H9 (cell line): ENCODE measurements at regions not wholly inside any gene's neighbourhood (a gene's known extent, or its start where the extent isn't known, plus 50 kb on each side); places are given as distances from the start of the nearest gene placed in this dataset.

Experiments
- DNase-seq: peaks from one replicate; pipeline ENCODE4 v3.0.0-alpha.2; 2017
- H2AFZ ChIP-seq: one replicate; pipeline ENCODE4 v1.6.1; 2013; ENCODE audit warnings: mild to moderate bottlenecking, low read length, control low read depth, moderate library complexity
- H2AK5ac ChIP-seq: 2 replicates; pipeline ENCODE4 v1.6.1; 2013; ENCODE audit warnings: low read length, control low read depth, mixed read lengths; ENCODE audit not compliant: insufficient read length
- H2BK120ac ChIP-seq: one replicate; pipeline ENCODE4 v1.6.1; 2013; ENCODE audit warnings: low read depth, mild to moderate bottlenecking, low read length, control low read depth, inconsistent platforms; ENCODE audit not compliant: poor library complexity, severe bottlenecking
- H2BK12ac ChIP-seq: 2 replicates; pipeline ENCODE4 v1.6.1; 2013; ENCODE audit warnings: low read length, control low read depth, mixed read lengths, low read depth; ENCODE audit not compliant: insufficient read length
- H2BK15ac ChIP-seq: 2 replicates; pipeline ENCODE4 v1.6.1; 2013; ENCODE audit warnings: low read depth, low read length, control low read depth
- H2BK20ac ChIP-seq: one replicate; pipeline ENCODE4 v1.6.1; 2013; ENCODE audit warnings: low read depth, mild to moderate bottlenecking, low read length, control low read depth, inconsistent platforms; ENCODE audit not compliant: poor library complexity, severe bottlenecking
- H2BK5ac ChIP-seq: 2 replicates; pipeline ENCODE4 v1.6.1; 2013; ENCODE audit warnings: low read length, control low read depth, mixed read lengths; ENCODE audit not compliant: insufficient read length
- H3K14ac ChIP-seq: 2 replicates; pipeline ENCODE4 v1.6.1; 2013; ENCODE audit warnings: low read length, control low read depth; ENCODE audit not compliant: insufficient read depth
- H3K18ac ChIP-seq: 2 replicates; pipeline ENCODE4 v1.6.1; 2013; ENCODE audit warnings: low read depth, mild to moderate bottlenecking, mixed read lengths, low read length, control low read depth; ENCODE audit not compliant: insufficient read length
- H3K23ac ChIP-seq: 2 replicates; pipeline ENCODE4 v1.6.1; 2013; ENCODE audit warnings: low read length, control low read depth, mixed read lengths, low read depth; ENCODE audit not compliant: insufficient read length
- H3K23me2 ChIP-seq: 2 replicates; pipeline ENCODE4 v1.6.1; 2013; ENCODE audit warnings: low read depth, mild to moderate bottlenecking, mixed read lengths, low read length, control low read depth; ENCODE audit not compliant: insufficient read length, poor library complexity, severe bottlenecking
- H3K27ac ChIP-seq: 2 replicates; pipeline ENCODE4 v1.5.1; 2013; ENCODE audit warnings: low read length, control low read depth, mixed read lengths, low read depth; ENCODE audit not compliant: insufficient read length
- H3K27me3 ChIP-seq: 2 replicates; pipeline ENCODE4 v1.6.1; 2013; ENCODE audit warnings: low read length, control low read depth, inconsistent platforms; ENCODE audit not compliant: insufficient read depth
- H3K4ac ChIP-seq: 2 replicates; pipeline ENCODE4 v1.6.1; 2013; ENCODE audit warnings: low read depth, mild to moderate bottlenecking, control low read depth, inconsistent platforms, low read length, moderate library complexity
- H3K4me1 ChIP-seq: 2 replicates; pipeline ENCODE4 v1.6.1; 2013; ENCODE audit warnings: low read length, control low read depth, inconsistent platforms; ENCODE audit not compliant: insufficient read depth
- H3K4me2 ChIP-seq: 2 replicates; pipeline ENCODE4 v1.6.1; 2013; ENCODE audit warnings: low read length, control low read depth, mixed read lengths; ENCODE audit not compliant: insufficient read length, insufficient read depth
- H3K56ac ChIP-seq: 2 replicates; pipeline ENCODE4 v1.6.1; 2013; ENCODE audit warnings: low read depth, mild to moderate bottlenecking, mixed read lengths, low read length, control low read depth; ENCODE audit not compliant: insufficient read length
- H3K79me1 ChIP-seq: 2 replicates; pipeline ENCODE4 v1.6.1; 2013; ENCODE audit warnings: low read depth, mild to moderate bottlenecking, moderate library complexity, low read length, control low read depth, inconsistent platforms; ENCODE audit not compliant: insufficient read depth, poor library complexity, severe bottlenecking
- H3K79me2 ChIP-seq: 2 replicates; pipeline ENCODE4 v1.6.1; 2013; ENCODE audit warnings: low read length, control low read depth, inconsistent platforms; ENCODE audit not compliant: insufficient read depth
- H3K9ac ChIP-seq: 2 replicates; pipeline ENCODE4 v1.6.1; 2013; ENCODE audit warnings: low read length, control low read depth, mixed read lengths; ENCODE audit not compliant: insufficient read length; ENCODE audit errors: extremely low read depth
- H3K9me3 ChIP-seq: one replicate; pipeline ENCODE4 v1.6.1; 2013; ENCODE audit warnings: low read depth, low read length, inconsistent platforms; ENCODE audit not compliant: control insufficient read depth
- H3T11ph ChIP-seq: one replicate; pipeline ENCODE4 v1.6.1; 2013; ENCODE audit warnings: mild to moderate bottlenecking, low read length, control low read depth, inconsistent platforms
- H4K20me1 ChIP-seq: one replicate; pipeline ENCODE4 v1.6.1; 2013; ENCODE audit not compliant: control insufficient read depth, insufficient read length, insufficient read depth
- H4K5ac ChIP-seq: 2 replicates; pipeline ENCODE4 v1.6.1; 2013; ENCODE audit warnings: low read depth, mild to moderate bottlenecking, mixed read lengths, low read length, control low read depth; ENCODE audit not compliant: insufficient read length
- H4K8ac ChIP-seq: replicated peaks from 2 replicates; pipeline ENCODE4 v1.6.1; 2013; ENCODE audit warnings: low read length, control low read depth, mixed read lengths, low read depth; ENCODE audit not compliant: insufficient read length
- H4K91ac ChIP-seq: 2 replicates; pipeline ENCODE4 v1.6.1; 2013; ENCODE audit warnings: low read depth, mild to moderate bottlenecking, moderate library complexity, mixed read lengths, low read length, control low read depth; ENCODE audit not compliant: insufficient read length
- H3K27ac Mint-ChIP-seq, 3 experiments: 2 replicates in 2 of 3; 3 replicates in 1 of 3; pipeline ENCODE4 v1.8.0; 2020 to 2021; ENCODE audit warnings: mixed read lengths in 3 of 3, mild to moderate bottlenecking in 1 of 3, moderate library complexity in 1 of 3
- H3K27me3 Mint-ChIP-seq: 2 replicates; pipeline ENCODE4 v1.8.0; 2021; ENCODE audit warnings: low read depth, mild to moderate bottlenecking, moderate library complexity, mixed read lengths
- H3K36me3 Mint-ChIP-seq, 3 experiments: 2 replicates in 2 of 3; 3 replicates in 1 of 3; pipeline ENCODE4 v1.8.0; 2020 to 2021; ENCODE audit warnings: low read depth in 3 of 3, mixed read lengths in 3 of 3; ENCODE audit not compliant: insufficient read depth in 1 of 3
- H3K4me1 Mint-ChIP-seq, 2 experiments: 2 replicates each; pipeline ENCODE4 v1.8.0; 2020; ENCODE audit warnings: mixed read lengths in 2 of 2
- H3K4me3 Mint-ChIP-seq, 2 experiments: 2 replicates in 1 of 2; 3 replicates in 1 of 2; pipeline ENCODE4 v1.8.0; 2020 to 2021; ENCODE audit warnings: mild to moderate bottlenecking in 2 of 2, mixed read lengths in 2 of 2, moderate library complexity in 1 of 2
- H3K9me3 Mint-ChIP-seq, 2 experiments: 2 replicates in 1 of 2; 3 replicates in 1 of 2; pipeline ENCODE4 v1.8.0; 2020; ENCODE audit warnings: mild to moderate bottlenecking in 2 of 2, mixed read lengths in 2 of 2, moderate library complexity in 1 of 2
- WGBS: extraction: QIAGEN DNeasy Blood & Tissue Kit; methylation state at CpG from one replicate; pipeline ENCODE4 v1.1.7; 2013; ENCODE audit warnings: missing lambda C conversion rate, low lambda C conversion rate, mixed read lengths; ENCODE audit not compliant: insufficient read length; ENCODE audit errors: extremely low coverage; 5-methylcytosine and 5-hydroxymethylcytosine counted together
- TF ChIP-seq, protein P1 (sequence below): fragments of 200-600 bp; sonication (generic); conservative IDR thresholded peaks from 3 replicates; pipeline ENCODE4 v1.8.0; 2021; ENCODE audit warnings: antibody characterized with exemption, mild to moderate bottlenecking

DNA sequence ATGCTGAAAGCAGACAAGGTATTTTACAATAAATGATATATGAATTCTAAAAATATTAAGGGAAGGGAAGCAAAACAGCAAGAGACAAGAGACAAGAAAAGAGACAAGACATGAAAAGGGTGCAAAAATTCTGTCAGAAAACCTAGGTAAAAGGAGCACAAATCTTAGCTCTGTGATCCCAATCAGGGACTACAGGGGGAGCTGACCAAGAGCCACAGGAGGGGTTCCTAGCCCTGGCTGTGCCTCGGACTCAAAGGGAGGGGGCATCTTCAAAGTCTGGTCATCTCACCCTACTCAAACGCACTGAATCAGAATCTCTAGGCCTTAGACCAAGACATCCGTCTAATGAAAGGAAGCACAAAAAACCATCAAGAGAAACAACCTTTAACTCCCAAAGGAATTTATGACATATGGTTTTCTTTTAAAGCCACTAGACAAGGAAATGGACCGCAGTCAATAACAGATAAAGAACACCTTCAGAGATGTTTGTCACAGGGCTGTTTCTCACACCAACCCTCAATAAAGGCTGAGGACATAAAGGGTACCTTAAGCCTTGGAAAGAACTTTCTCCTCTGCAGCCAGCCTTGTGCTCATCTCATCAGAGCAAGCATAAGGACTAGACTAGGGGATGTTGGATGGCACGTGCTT, 130.4 kb upstream of the CDYL start:
- H4K91ac ChIP-seq: no peak overlapping the region
- no peaks in the 10 kb centered on the region for H3K23me2 ChIP-seq
- no peak overlapping the region for H2BK5ac ChIP-seq
- H3K18ac ChIP-seq: no peak overlapping the region
- H3K79me2 ChIP-seq: no peaks in the 10 kb centered on the region
- peaks cover 4% of the 10 kb centered on the region for H3K4me1 ChIP-seq
- no peaks in the 10 kb centered on the region for H3K36me3 Mint-ChIP-seq
- no peak overlapping the region for H4K5ac ChIP-seq
- H4K8ac ChIP-seq: no peak overlapping the region
- no peak overlapping the region for H2BK12ac ChIP-seq
- no CpG with 5 or more reads among the region's 5 CpGs for WGBS
- no peak overlapping the region for H2AK5ac ChIP-seq
- no peak overlapping the region for H3K14ac ChIP-seq
- no peak overlapping the region for H3K56ac ChIP-seq
- H3K27ac Mint-ChIP-seq: no peak overlapping the region
- H3K79me1 ChIP-seq: no peaks in the 10 kb centered on the region
- H3T11ph ChIP-seq: no peak overlapping the region
- no peak overlapping the region for H3K27ac ChIP-seq
- no peaks in the 10 kb centered on the region for H3K27me3 ChIP-seq
- no peak overlapping the region for H2BK120ac ChIP-seq
- H3K4me3 Mint-ChIP-seq: no peak overlapping the region
- TF ChIP-seq, protein P1, sequence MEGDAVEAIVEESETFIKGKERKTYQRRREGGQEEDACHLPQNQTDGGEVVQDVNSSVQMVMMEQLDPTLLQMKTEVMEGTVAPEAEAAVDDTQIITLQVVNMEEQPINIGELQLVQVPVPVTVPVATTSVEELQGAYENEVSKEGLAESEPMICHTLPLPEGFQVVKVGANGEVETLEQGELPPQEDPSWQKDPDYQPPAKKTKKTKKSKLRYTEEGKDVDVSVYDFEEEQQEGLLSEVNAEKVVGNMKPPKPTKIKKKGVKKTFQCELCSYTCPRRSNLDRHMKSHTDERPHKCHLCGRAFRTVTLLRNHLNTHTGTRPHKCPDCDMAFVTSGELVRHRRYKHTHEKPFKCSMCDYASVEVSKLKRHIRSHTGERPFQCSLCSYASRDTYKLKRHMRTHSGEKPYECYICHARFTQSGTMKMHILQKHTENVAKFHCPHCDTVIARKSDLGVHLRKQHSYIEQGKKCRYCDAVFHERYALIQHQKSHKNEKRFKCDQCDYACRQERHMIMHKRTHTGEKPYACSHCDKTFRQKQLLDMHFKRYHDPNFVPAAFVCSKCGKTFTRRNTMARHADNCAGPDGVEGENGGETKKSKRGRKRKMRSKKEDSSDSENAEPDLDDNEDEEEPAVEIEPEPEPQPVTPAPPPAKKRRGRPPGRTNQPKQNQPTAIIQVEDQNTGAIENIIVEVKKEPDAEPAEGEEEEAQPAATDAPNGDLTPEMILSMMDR: peak; percentile 61
- H3K4me1 Mint-ChIP-seq: peaks cover 21 to 27% of the 10 kb centered on the region in 2 experiments
- no peak overlapping the region for H2BK15ac ChIP-seq
- no peak overlapping the region for H3K4me2 ChIP-seq
- no peaks in the 10 kb centered on the region for H3K9me3 ChIP-seq
- H2AFZ ChIP-seq: no peak overlapping the region
- no peak overlapping the region for H3K23ac ChIP-seq
- H2BK20ac ChIP-seq: no peak overlapping the region
- no peaks in the 10 kb centered on the region for H4K20me1 ChIP-seq
- H3K9ac ChIP-seq: no peak overlapping the region
- H3K4ac ChIP-seq: no peak overlapping the region
- DNase-seq: no peak
- H3K27me3 Mint-ChIP-seq: peaks cover 20% of the 10 kb centered on the region
- H3K9me3 Mint-ChIP-seq: no peaks in the 10 kb centered on the region; a peak in 2 of 5 replicates
